ENCODE measurements at regions not wholly inside any gene's neighbourhood (a gene's known extent, or its start where the extent isn't known, plus 50 kb on each side); places are given as distances from the start of the nearest gene placed in this dataset.

- Histone ChIP-seq H3K4me2 (ENCODE audit: low read depth, low read length) (no peak overlapping the region), H3K27me3 (ENCODE audit: control insufficient read depth in 1 of 2, insufficient read depth in 2 of 2, low read length in 2 of 2) (no peaks in the 10 kb centered on the region), H4K20me1 (ENCODE audit: insufficient read depth, low read length) (no peaks in the 10 kb centered on the region), H3K4me1 (ENCODE audit: insufficient read depth, low read length) (no peaks in the 10 kb centered on the region), H3K36me3 (replicated peaks in 1 of 2; ENCODE audit: control insufficient read depth in 1 of 2, insufficient read depth in 2 of 2, low read length in 2 of 2) (no peaks in the 10 kb centered on the region), H2AFZ (ENCODE audit: low read length) (no peak overlapping the region), H3K27ac (ENCODE audit: extremely low read length, insufficient read depth, low read length) (no peak overlapping the region), H3K9ac (ENCODE audit: insufficient read depth, low read depth, low read length) (no peak overlapping the region), H3K79me2 (ENCODE audit: insufficient read depth, low read length) (no peaks in the 10 kb centered on the region), H3K9me3 (ENCODE audit: low read length) (peaks cover 54% of the 10 kb centered on the region), H3K4me3 (replicated peaks in 1 of 3; ENCODE audit: insufficient read depth in 1 of 3, low read depth in 2 of 3, low read length in 3 of 3) (no peak overlapping the region)
- intact Hi-C loops (cut with micrococcal nuclease; ENCODE audit: unreplicated experiment) = no loop called here
- no peak for TF ChIP-seq ZNF430 (CRISPR knock-in tag; IDR thresholded peaks at IDR 0.05)
- no peak for TF ChIP-seq HNF4A (CRISPR knock-in tag; IDR thresholded peaks at IDR 0.05)
- TF ChIP-seq ZFP62 (CRISPR knock-in tag; IDR thresholded peaks at IDR 0.05) = no peak
- TF ChIP-seq TFDP2 (CRISPR knock-in tag; IDR thresholded peaks at IDR 0.05) = no peak
- no peak for TF ChIP-seq ZNF354B (CRISPR knock-in tag; IDR thresholded peaks at IDR 0.05)
- no peak for TF ChIP-seq GMEB1 (CRISPR knock-in tag; IDR thresholded peaks at IDR 0.05; ENCODE audit: borderline replicate concordance)
- FAIRE-seq (no peak), DNase-seq (ENCODE audit: low spot score) (no peak), ATAC-seq (no peak)
- ChIA-PET POLR2A (no interaction called here), CTCF (ENCODE audit: low intra/inter-chr PET ratio, low total read pairs) (no interaction called here)
- BruUV-seq (replicated peaks) = no TSS peak
- in situ Hi-C loops (cut with HindIII; ENCODE audit: extremely low pct_ligation_motif_present, low pct_unique_long_range_greater_than_20kb) = no loop called here
These were observed 712.5 kb downstream of the MCTP2 start for GRCh38 chr15:94943888-94944287.

DNA sequence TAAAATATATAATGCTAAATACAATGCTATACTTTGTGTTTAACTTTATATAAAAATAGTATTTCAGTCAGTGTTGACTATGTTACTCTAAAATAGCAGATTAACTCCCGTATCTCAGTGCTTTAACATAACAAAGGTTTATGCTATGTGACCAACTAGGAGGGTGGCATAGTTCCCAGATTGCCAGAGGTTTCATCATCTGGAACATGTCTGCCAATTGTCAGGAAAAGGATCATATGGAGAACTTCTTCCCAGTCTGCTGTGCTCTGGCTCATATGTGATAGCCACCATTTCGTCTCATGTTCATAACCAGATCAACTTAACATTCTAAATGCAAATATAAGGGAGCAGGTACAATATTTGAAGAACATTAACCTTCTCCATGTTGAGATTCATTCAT is 720.2 kb downstream of the MCTP2 start:
- ATAC-seq = no peak
- no peak for DNase-seq (ENCODE audit: low spot score)
- H3K36me3 ChIP-seq (replicated peaks in 1 of 2; ENCODE audit: control insufficient read depth in 1 of 2, insufficient read depth in 2 of 2, low read length in 2 of 2) = no peaks in the 10 kb centered on the region
- in situ Hi-C loops (cut with HindIII; ENCODE audit: extremely low pct_ligation_motif_present, low pct_unique_long_range_greater_than_20kb) (no loop called here), intact Hi-C loops (cut with micrococcal nuclease; ENCODE audit: unreplicated experiment) (no loop called here)
- ChIA-PET POLR2A (no interaction called here), CTCF (ENCODE audit: low intra/inter-chr PET ratio, low total read pairs) (no interaction called here)
- H2AFZ ChIP-seq (ENCODE audit: low read length) = no peak overlapping the region
- H3K4me1 ChIP-seq (ENCODE audit: insufficient read depth, low read length) = no peaks in the 10 kb centered on the region
- H3K9ac ChIP-seq (ENCODE audit: insufficient read depth, low read depth, low read length) = no peak overlapping the region
- no peaks in the 10 kb centered on the region for H3K27me3 ChIP-seq (ENCODE audit: control insufficient read depth in 1 of 2, insufficient read depth in 2 of 2, low read length in 2 of 2)
- H3K27ac ChIP-seq (ENCODE audit: extremely low read length, insufficient read depth, low read length) = no peak overlapping the region
- H3K9me3 ChIP-seq (ENCODE audit: low read length) = peaks cover 61% of the 10 kb centered on the region
- H3K4me2 ChIP-seq (ENCODE audit: low read depth, low read length) = no peak overlapping the region
- BruUV-seq (replicated peaks) = no TSS peak
- WGBS (ENCODE audit: low lambda C conversion rate) = 0% methylated on average over 2 of the region's 2 CpGs
- no peaks in the 10 kb centered on the region for H4K20me1 ChIP-seq (ENCODE audit: insufficient read depth, low read length)
- FAIRE-seq = no peak
- no peaks in the 10 kb centered on the region for H3K79me2 ChIP-seq (ENCODE audit: insufficient read depth, low read length)
- H3K4me3 ChIP-seq (replicated peaks in 1 of 3; ENCODE audit: insufficient read depth in 1 of 3, low read depth in 2 of 3, low read length in 3 of 3) = no peak overlapping the region
- TF ChIP-seq ZNF777 (CRISPR knock-in tag; IDR thresholded peaks at IDR 0.05) (no peak), FOXO1 (CRISPR knock-in tag; IDR thresholded peaks at IDR 0.05) (no peak), ZNF574 (CRISPR knock-in tag; IDR thresholded peaks at IDR 0.05) (no peak), RELA (CRISPR knock-in tag; IDR thresholded peaks at IDR 0.05) (no peak), TBX3 (IDR thresholded peaks at IDR 0.05; ENCODE audit: borderline replicate concordance) (no peak), ZNF564 (CRISPR knock-in tag; IDR thresholded peaks at IDR 0.05) (no peak)
- TF ChIP-seq, protein P1, sequence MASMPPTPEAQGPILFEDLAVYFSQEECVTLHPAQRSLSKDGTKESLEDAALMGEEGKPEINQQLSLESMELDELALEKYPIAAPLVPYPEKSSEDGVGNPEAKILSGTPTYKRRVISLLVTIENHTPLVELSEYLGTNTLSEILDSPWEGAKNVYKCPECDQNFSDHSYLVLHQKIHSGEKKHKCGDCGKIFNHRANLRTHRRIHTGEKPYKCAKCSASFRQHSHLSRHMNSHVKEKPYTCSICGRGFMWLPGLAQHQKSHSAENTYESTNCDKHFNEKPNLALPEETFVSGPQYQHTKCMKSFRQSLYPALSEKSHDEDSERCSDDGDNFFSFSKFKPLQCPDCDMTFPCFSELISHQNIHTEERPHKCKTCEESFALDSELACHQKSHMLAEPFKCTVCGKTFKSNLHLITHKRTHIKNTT (CRISPR knock-in tag; IDR thresholded peaks at IDR 0.05) = no peak
